ENCODE measurements at regions not wholly inside any gene's neighbourhood (a gene's known extent, or its start where the extent isn't known, plus 50 kb on each side); places are given as distances from the start of the nearest gene placed in this dataset.

DNA sequence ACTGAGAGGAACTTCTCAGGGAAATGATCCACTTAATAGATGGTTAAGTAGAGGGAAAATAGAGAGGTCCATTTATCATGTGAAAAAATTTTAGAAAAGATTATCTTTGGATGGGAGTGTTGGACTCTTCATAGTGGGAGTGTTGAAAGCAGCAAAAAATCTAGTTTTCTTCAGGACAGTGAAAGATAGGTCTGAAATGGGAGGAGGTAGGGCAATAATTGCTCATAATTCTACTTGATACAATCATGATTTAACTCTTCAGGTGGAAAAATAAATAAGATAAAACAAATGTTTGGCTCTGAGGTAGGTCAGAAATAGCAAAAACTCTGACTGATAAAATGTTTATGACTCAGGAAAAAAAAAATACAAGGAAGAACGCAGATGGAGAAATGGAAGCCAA lies 144.1 kb upstream of the DPH6 start:
- TF ChIP-seq, protein P1, sequence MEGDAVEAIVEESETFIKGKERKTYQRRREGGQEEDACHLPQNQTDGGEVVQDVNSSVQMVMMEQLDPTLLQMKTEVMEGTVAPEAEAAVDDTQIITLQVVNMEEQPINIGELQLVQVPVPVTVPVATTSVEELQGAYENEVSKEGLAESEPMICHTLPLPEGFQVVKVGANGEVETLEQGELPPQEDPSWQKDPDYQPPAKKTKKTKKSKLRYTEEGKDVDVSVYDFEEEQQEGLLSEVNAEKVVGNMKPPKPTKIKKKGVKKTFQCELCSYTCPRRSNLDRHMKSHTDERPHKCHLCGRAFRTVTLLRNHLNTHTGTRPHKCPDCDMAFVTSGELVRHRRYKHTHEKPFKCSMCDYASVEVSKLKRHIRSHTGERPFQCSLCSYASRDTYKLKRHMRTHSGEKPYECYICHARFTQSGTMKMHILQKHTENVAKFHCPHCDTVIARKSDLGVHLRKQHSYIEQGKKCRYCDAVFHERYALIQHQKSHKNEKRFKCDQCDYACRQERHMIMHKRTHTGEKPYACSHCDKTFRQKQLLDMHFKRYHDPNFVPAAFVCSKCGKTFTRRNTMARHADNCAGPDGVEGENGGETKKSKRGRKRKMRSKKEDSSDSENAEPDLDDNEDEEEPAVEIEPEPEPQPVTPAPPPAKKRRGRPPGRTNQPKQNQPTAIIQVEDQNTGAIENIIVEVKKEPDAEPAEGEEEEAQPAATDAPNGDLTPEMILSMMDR (IDR thresholded peaks at IDR 0.05) = no peak
- TF ChIP-seq POLR2A (IDR thresholded peaks at IDR 0.05) = no peak
